ENCODE measurements at regions not wholly inside any gene's neighbourhood (a gene's known extent, or its start where the extent isn't known, plus 50 kb on each side); places are given as distances from the start of the nearest gene placed in this dataset.

DNA sequence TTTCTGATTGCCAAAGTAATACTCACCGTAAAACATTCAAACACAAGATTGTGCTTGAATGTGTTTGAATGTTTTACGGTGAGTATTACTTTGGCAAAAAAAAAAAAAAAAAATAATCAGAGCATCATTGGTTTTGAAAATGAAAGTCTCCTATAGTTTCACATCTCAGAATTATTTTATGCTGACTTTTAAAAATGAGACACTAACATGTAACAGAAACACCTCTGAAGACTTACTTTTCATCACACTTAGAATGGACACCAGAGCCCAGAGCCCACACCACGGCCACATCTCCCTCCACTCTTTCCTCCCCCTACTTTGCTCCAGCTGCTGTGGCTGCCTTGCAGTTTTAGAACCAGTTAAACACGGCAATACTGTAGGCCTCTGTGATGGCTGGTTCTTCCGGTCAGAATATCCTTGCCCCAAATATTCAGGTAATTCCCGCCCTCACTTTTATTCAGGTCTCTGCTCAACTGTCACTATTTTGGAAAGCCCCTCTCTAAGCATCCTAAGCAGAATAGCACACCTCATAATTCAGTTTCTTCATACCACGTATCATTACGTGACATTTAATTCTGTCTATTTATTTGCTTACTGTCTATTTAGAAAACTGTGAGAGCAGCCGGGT lies 138.9 kb upstream of the MAX start:
- no peaks in the 10 kb centered on the region for H3K4me1 ChIP-seq
- H3K36me3 ChIP-seq (ENCODE audit: insufficient read depth in 1 of 2, low read depth in 1 of 2): no peaks in the 10 kb centered on the region
- no peak for DNase-seq
- TF ChIP-seq CTCF (IDR thresholded peaks at IDR 0.05): no peak
- intact Hi-C loops (cut with DNase I): no loop called here
- H3K27me3 ChIP-seq (ENCODE audit: insufficient read depth in 3 of 3, low read length in 2 of 3): no peaks in the 10 kb centered on the region
- no peak for ATAC-seq
- 82 to 84% (median 83%) methylated on average over 9 of the region's 9 CpGs for WGBS, 3 donors
- no peak overlapping the region for H3K27ac ChIP-seq
- H3K9me3 ChIP-seq: no peaks in the 10 kb centered on the region
- no peak overlapping the region for H3K4me3 ChIP-seq

DNA sequence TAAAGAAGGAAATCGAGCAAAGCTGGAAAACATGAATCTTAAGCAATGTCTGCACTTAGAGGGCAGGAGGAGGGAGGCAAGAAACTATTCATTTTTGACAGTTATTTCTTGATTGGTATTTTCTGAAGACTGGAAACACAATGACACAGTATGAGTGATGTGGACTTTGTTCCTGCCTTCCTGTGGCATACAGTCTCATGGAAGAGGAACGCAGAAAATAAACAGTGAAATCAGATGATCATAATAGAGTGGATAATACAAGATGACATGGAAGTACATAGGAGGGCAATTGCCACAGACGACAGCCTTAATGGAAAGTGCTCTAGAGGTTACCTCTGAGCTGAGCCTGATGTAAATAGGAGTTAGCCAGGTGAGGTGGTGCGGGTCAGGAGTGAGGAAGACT lies 140.4 kb upstream of the MAX start:
- Histone ChIP-seq H3K36me3 (ENCODE audit: insufficient read depth in 1 of 2, low read depth in 1 of 2) (no peaks in the 10 kb centered on the region), H3K9me3 (no peaks in the 10 kb centered on the region), H3K27ac (no peak overlapping the region), H3K4me1 (no peaks in the 10 kb centered on the region), H3K4me3 (no peak overlapping the region), H3K27me3 (ENCODE audit: insufficient read depth in 3 of 3, low read length in 2 of 3) (no peaks in the 10 kb centered on the region)
- no peak for ATAC-seq
- DNase-seq: no peak
- no peak for TF ChIP-seq CTCF (IDR thresholded peaks at IDR 0.05)
- WGBS, 3 donors: 78 to 80% (median 79%) methylated on average over 4 of the region's 4 CpGs
- intact Hi-C loops (cut with DNase I): no loop called here

DNA sequence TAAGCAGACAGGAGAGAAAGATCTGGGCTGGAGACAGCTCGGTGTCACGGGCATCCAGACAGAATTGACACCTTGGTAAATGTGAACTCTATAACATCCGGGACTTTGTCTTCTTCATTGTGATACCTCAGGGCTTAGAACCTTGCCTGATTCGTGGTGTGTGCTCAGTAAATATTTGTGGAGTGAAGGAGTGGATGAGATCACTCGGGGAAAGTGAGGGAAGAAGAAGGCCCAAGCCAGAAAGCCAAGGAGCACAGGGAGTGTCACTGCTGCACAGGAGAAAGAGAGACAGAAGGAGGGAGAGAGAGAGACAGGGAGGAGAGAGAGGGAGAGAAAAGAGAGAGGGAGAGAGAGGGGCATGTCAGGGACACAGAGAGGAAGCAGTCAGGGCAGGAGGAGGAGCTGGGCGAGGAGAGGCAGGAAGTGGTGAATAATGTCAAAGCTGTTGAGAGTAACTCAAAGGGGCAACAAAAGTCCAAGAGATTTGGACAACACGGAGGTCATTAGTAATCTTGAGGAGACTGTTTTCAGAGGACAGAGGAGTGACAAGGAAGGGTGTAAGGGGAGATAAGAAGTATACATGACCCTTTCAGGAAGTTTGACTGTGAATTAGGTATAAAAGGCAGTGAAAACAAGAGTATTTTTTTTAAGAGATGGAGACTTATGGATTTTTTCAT lies 141.6 kb upstream of the MAX start:
- intact Hi-C loops (cut with DNase I): no loop called here
- Histone ChIP-seq H3K4me3 (no peak overlapping the region), H3K27me3 (ENCODE audit: insufficient read depth in 3 of 3, low read length in 2 of 3) (no peaks in the 10 kb centered on the region), H3K4me1 (no peaks in the 10 kb centered on the region), H3K9me3 (no peaks in the 10 kb centered on the region), H3K27ac (no peak overlapping the region), H3K36me3 (ENCODE audit: insufficient read depth in 1 of 2, low read depth in 1 of 2) (no peaks in the 10 kb centered on the region)
- WGBS, 3 donors: 65 to 75% (median 69%) methylated on average over 7 of the region's 7 CpGs
- DNase-seq (no peak), ATAC-seq (no peak)
- TF ChIP-seq CTCF (IDR thresholded peaks at IDR 0.05): no peak

GRCh38 chr14:65249471-65250161 lies 147.3 kb upstream of the MAX start:
- DNase-seq: no peak
- Histone ChIP-seq H3K27me3 (ENCODE audit: insufficient read depth in 3 of 3, low read length in 2 of 3) (no peaks in the 10 kb centered on the region), H3K4me3 (no peak overlapping the region), H3K4me1 (no peaks in the 10 kb centered on the region), H3K9me3 (no peaks in the 10 kb centered on the region), H3K36me3 (ENCODE audit: insufficient read depth in 1 of 2, low read depth in 1 of 2) (no peaks in the 10 kb centered on the region), H3K27ac (no peak overlapping the region)
- no peak for ATAC-seq
- 68 to 74% (median 74%) methylated on average over 5 of the region's 5 CpGs for WGBS, 3 donors
- intact Hi-C loops (cut with DNase I): no loop called here
- no peak for TF ChIP-seq CTCF (IDR thresholded peaks at IDR 0.05)

Measured in psoas muscle (tissue), 7 donors.